ENCODE measurements at regions not wholly inside any gene's neighbourhood (a gene's known extent, or its start where the extent isn't known, plus 50 kb on each side); places are given as distances from the start of the nearest gene placed in this dataset.

DNA sequence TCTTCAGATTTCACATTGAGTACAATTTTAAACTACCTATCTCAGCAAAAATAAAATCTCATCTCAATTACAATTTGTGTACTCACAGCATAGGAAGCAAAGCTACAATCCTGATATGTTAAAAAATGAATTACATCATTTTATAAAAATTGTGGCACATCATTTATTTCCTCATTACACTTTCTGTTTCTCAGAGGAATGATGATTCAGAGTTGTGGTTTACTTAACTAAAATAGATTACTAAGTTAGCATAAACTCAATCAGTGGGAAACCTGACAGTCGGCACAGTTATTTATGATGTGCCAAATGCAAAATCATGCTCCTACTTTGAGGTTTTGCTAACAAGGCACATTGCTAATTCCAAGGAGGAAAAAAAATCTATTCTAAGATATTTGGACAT lies 325.0 kb downstream of the FBXO8 start:
- no peak overlapping the region for H3K4me3 ChIP-seq (ENCODE audit: low read depth, low read length)
- TF ChIP-seq, protein P1, sequence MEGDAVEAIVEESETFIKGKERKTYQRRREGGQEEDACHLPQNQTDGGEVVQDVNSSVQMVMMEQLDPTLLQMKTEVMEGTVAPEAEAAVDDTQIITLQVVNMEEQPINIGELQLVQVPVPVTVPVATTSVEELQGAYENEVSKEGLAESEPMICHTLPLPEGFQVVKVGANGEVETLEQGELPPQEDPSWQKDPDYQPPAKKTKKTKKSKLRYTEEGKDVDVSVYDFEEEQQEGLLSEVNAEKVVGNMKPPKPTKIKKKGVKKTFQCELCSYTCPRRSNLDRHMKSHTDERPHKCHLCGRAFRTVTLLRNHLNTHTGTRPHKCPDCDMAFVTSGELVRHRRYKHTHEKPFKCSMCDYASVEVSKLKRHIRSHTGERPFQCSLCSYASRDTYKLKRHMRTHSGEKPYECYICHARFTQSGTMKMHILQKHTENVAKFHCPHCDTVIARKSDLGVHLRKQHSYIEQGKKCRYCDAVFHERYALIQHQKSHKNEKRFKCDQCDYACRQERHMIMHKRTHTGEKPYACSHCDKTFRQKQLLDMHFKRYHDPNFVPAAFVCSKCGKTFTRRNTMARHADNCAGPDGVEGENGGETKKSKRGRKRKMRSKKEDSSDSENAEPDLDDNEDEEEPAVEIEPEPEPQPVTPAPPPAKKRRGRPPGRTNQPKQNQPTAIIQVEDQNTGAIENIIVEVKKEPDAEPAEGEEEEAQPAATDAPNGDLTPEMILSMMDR (IDR thresholded peaks at IDR 0.05; ENCODE audit: low read depth, low read length): no peak

- no peak overlapping the region for H3K4me3 ChIP-seq (ENCODE audit: low read depth, low read length)
These were observed 339.9 kb downstream of the FBXO8 start for GRCh38 chr4:173943547-173943946.

GRCh38 chr4:173940146-173940545 lies 343.3 kb downstream of the FBXO8 start:
- TF ChIP-seq, protein P1 (IDR thresholded peaks at IDR 0.05; ENCODE audit: low read depth, low read length): no peak

More at GRCh38 chr4:173943547-173943946, 339.9 kb downstream of the FBXO8 start:
- TF ChIP-seq, protein P1 (IDR thresholded peaks at IDR 0.05; ENCODE audit: low read depth, low read length): no peak

GRCh38 chr4:173937631-173938270 lies 345.7 kb downstream of the FBXO8 start:
- TF ChIP-seq, protein P1 (IDR thresholded peaks at IDR 0.05; ENCODE audit: low read depth, low read length): no peak
- no peak overlapping the region for H3K4me3 ChIP-seq (ENCODE audit: low read depth, low read length)

More at GRCh38 chr4:173940146-173940545, 343.3 kb downstream of the FBXO8 start:
- H3K4me3 ChIP-seq (ENCODE audit: low read depth, low read length): no peak overlapping the region

- TF ChIP-seq, protein P1 (IDR thresholded peaks at IDR 0.05; ENCODE audit: low read depth, low read length): no peak
- H3K4me3 ChIP-seq (ENCODE audit: low read depth, low read length): no peak overlapping the region
These were observed 346.6 kb downstream of the FBXO8 start for GRCh38 chr4:173936861-173937260.

- TF ChIP-seq, protein P1 (IDR thresholded peaks at IDR 0.05; ENCODE audit: low read depth, low read length): no peak
These were observed 347.7 kb downstream of the FBXO8 start for GRCh38 chr4:173935622-173936405.

More at GRCh38 chr4:173935622-173936405, 347.7 kb downstream of the FBXO8 start:
- no peak overlapping the region for H3K4me3 ChIP-seq (ENCODE audit: low read depth, low read length)

Data from WI38 (cell line).